ENCODE measurements at regions not wholly inside any gene's neighbourhood (a gene's known extent, or its start where the extent isn't known, plus 50 kb on each side); places are given as distances from the start of the nearest gene placed in this dataset.

- ChIA-PET POLR2A (interaction anchor here (0.6 kb wide), 1 partner anchor 119 kb away, joined by 3 read pairs; no protein-coding TSS in a partner anchor), CTCF (no interaction called here)
- H3K27me3 Mint-ChIP-seq (ENCODE audit: low read depth), result no peaks in the 10 kb centered on the region; the same call in 1 of the 2 replicates
- peak; percentile 82; the same call in 1 of the 2 replicates for TF ChIP-seq ZNF512 (CRISPR knock-in tag; IDR thresholded peaks at IDR 0.05; ENCODE audit: borderline replicate concordance)
- TF ChIP-seq RELA (CRISPR knock-in tag; IDR thresholded peaks at IDR 0.05; ENCODE audit: borderline replicate concordance), result no peak
- no peak for TF ChIP-seq MYBL2 (CRISPR knock-in tag; IDR thresholded peaks at IDR 0.05)
- H3K27ac Mint-ChIP-seq, result no peak overlapping the region
- no peaks in the 10 kb centered on the region for H3K36me3 Mint-ChIP-seq
- ATAC-seq, result no peak
- DNase-seq (ENCODE audit: low spot score), result no peak
- no peak overlapping the region for H3K4me3 Mint-ChIP-seq
- peaks cover 4% of the 10 kb centered on the region for H3K9me3 Mint-ChIP-seq
- peaks cover 11% of the 10 kb centered on the region for H3K4me1 Mint-ChIP-seq
These were observed 263.9 kb downstream of the UQCRFS1 start for GRCh38 chr19:28949027-28949426.

GRCh38 chr19:28948566-28948965, 264.4 kb downstream of the UQCRFS1 start:
- Mint-ChIP-seq H3K9me3 (peaks cover 4% of the 10 kb centered on the region), H3K4me3 (no peak overlapping the region), H3K27me3 (ENCODE audit: low read depth) (no peaks in the 10 kb centered on the region; the same call in 1 of the 2 replicates), H3K4me1 (peaks cover 11% of the 10 kb centered on the region), H3K27ac (no peak overlapping the region), H3K36me3 (no peaks in the 10 kb centered on the region)
- CTCF ChIA-PET, result no interaction called here
- POLR2A ChIA-PET, result no interaction called here
- no peak for TF ChIP-seq ZNF317 (CRISPR knock-in tag; IDR thresholded peaks at IDR 0.05; ENCODE audit: borderline replicate concordance, low read depth)
- TF ChIP-seq ZNF281 (CRISPR knock-in tag; IDR thresholded peaks at IDR 0.05), result no peak
- no peak for TF ChIP-seq ZNF219 (CRISPR knock-in tag; IDR thresholded peaks at IDR 0.05; ENCODE audit: borderline replicate concordance)
- TF ChIP-seq NFYB (CRISPR knock-in tag; conservative IDR thresholded peaks at IDR 0.05; ENCODE audit: low read depth), result no peak
- no peak for TF ChIP-seq ZNF416 (CRISPR knock-in tag; IDR thresholded peaks at IDR 0.05)
- no peak for TF ChIP-seq ELF4 (CRISPR knock-in tag; IDR thresholded peaks at IDR 0.05; ENCODE audit: low read depth)
- TF ChIP-seq ZNF121 (CRISPR knock-in tag; IDR thresholded peaks at IDR 0.05), result no peak
- TF ChIP-seq IRF2 (CRISPR knock-in tag; IDR thresholded peaks at IDR 0.05; ENCODE audit: borderline replicate concordance, low read depth), result no peak
- no peak for TF ChIP-seq ZNF671 (CRISPR knock-in tag; IDR thresholded peaks at IDR 0.05)
- DNase-seq (ENCODE audit: low spot score), result no peak
- ATAC-seq, result no peak

- no peak overlapping the region for H3K27ac Mint-ChIP-seq
- CTCF ChIA-PET, result no interaction called here
- TF ChIP-seq OVOL2 (CRISPR knock-in tag; IDR thresholded peaks at IDR 0.05; ENCODE audit: borderline replicate concordance) (no peak), ZNF532 (CRISPR knock-in tag; IDR thresholded peaks at IDR 0.05; ENCODE audit: borderline replicate concordance) (no peak), ARID4B (CRISPR knock-in tag; IDR thresholded peaks at IDR 0.05; ENCODE audit: borderline replicate concordance) (no peak)
- no peaks in the 10 kb centered on the region for H3K36me3 Mint-ChIP-seq
- H3K4me3 Mint-ChIP-seq, result no peak overlapping the region
- peaks cover 4% of the 10 kb centered on the region for H3K9me3 Mint-ChIP-seq
- POLR2A ChIA-PET, result interaction anchor here (0.5 kb wide), 1 partner anchor 16 kb away, joined by 5 read pairs; no protein-coding TSS in a partner anchor
- H3K27me3 Mint-ChIP-seq (ENCODE audit: low read depth), result no peaks in the 10 kb centered on the region; the same call in 1 of the 2 replicates
- ATAC-seq, result no peak
- peaks cover 11% of the 10 kb centered on the region for H3K4me1 Mint-ChIP-seq
- DNase-seq (ENCODE audit: low spot score), result no peak
These were observed 264.9 kb downstream of the UQCRFS1 start for GRCh38 chr19:28948026-28948425.

Measured in WTC11 (cell line).